Suprapubic skin (tissue), 4 donors: ENCODE measurements at regions not wholly inside any gene's neighbourhood (a gene's known extent, or its start where the extent isn't known, plus 50 kb on each side); places are given as distances from the start of the nearest gene placed in this dataset.

Experiments
- DNase-seq, 2 donors: peaks; one replicate each; pipeline ENCODE4 v3.0.0-alpha.2; 2019; ENCODE audit warnings: low spot score in 2 of 2
- H3K27ac ChIP-seq: fragments of 200-600 bp; sonication (generic); one replicate; pipeline ENCODE4 v1.5.1; 2019
- H3K27me3 ChIP-seq: fragments of 200-600 bp; sonication (generic); one replicate; pipeline ENCODE4 v1.5.1; 2019
- H3K36me3 ChIP-seq: fragments of 200-600 bp; sonication (generic); one replicate; pipeline ENCODE4 v1.5.1; 2019
- H3K4me1 ChIP-seq: fragments of 200-600 bp; sonication (generic); one replicate; pipeline ENCODE4 v1.5.1; 2019
- H3K4me3 ChIP-seq: fragments of 200-600 bp; sonication (generic); one replicate; pipeline ENCODE4 v1.5.1; 2019; ENCODE audit warnings: mild to moderate bottlenecking
- H3K9me3 ChIP-seq: fragments of 200-600 bp; sonication (generic); one replicate; pipeline ENCODE4 v1.5.1; 2019
- EP300 ChIP-seq: sonication (generic); formaldehyde crosslinking; IDR thresholded peaks from one replicate; pipeline ENCODE4 v1.6.1; 2017; ENCODE audit warnings: antibody characterized with exemption
- POLR2A ChIP-seq, 2 donors: fragments of 450-650 bp; IDR thresholded peaks; one replicate each; pipeline ENCODE4 v1.6.1; 2017; ENCODE audit warnings: antibody characterized with exemption in 2 of 2, mild to moderate bottlenecking in 2 of 2, moderate library complexity in 2 of 2
- POLR2AphosphoS5 ChIP-seq, 3 donors: sonication (generic); formaldehyde crosslinking; IDR thresholded peaks; one replicate each; pipeline ENCODE4 v1.6.1; 2017; ENCODE audit warnings: antibody characterized with exemption in 3 of 3
- WGBS: methylation state at CpG from one replicate; pipeline ENCODE4 v1.1.5; 2018; 5-methylcytosine and 5-hydroxymethylcytosine counted together
- TF ChIP-seq, protein P1 (sequence below), 2 donors: fragments of 200-600 bp in 1 of 2; fragments of 450-650 bp in 1 of 2; sonication (generic) in 1 of 2; IDR thresholded peaks; one replicate each; pipeline ENCODE4 v1.5.1; 2016 to 2019; ENCODE audit warnings: antibody characterized with exemption in 2 of 2, mild to moderate bottlenecking in 1 of 2, moderate library complexity in 1 of 2

- H3K4me1 ChIP-seq, result no peaks in the 10 kb centered on the region
- no peaks in the 10 kb centered on the region for H3K27me3 ChIP-seq
- no peaks in the 10 kb centered on the region for H3K36me3 ChIP-seq
- H3K27ac ChIP-seq, result no peak overlapping the region
- TF ChIP-seq EP300 (no peak), POLR2A (IDR thresholded peaks at IDR 0.05) (no peak), POLR2AphosphoS5 (IDR thresholded peaks at IDR 0.05) (no peak)
- TF ChIP-seq, protein P1, sequence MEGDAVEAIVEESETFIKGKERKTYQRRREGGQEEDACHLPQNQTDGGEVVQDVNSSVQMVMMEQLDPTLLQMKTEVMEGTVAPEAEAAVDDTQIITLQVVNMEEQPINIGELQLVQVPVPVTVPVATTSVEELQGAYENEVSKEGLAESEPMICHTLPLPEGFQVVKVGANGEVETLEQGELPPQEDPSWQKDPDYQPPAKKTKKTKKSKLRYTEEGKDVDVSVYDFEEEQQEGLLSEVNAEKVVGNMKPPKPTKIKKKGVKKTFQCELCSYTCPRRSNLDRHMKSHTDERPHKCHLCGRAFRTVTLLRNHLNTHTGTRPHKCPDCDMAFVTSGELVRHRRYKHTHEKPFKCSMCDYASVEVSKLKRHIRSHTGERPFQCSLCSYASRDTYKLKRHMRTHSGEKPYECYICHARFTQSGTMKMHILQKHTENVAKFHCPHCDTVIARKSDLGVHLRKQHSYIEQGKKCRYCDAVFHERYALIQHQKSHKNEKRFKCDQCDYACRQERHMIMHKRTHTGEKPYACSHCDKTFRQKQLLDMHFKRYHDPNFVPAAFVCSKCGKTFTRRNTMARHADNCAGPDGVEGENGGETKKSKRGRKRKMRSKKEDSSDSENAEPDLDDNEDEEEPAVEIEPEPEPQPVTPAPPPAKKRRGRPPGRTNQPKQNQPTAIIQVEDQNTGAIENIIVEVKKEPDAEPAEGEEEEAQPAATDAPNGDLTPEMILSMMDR (IDR thresholded peaks at IDR 0.05), result no peak
- DNase-seq, result no peak
- H3K4me3 ChIP-seq, result no peak overlapping the region
- 80% methylated on average over 5 of the region's 5 CpGs for WGBS
- H3K9me3 ChIP-seq, result no peaks in the 10 kb centered on the region
These were observed 311.3 kb downstream of the BMP2 start for GRCh38 chr20:7078804-7079203.

GRCh38 chr20:7080472-7080871 lies 313.0 kb downstream of the BMP2 start:
- no peak for TF ChIP-seq EP300
- TF ChIP-seq, protein P1 (IDR thresholded peaks at IDR 0.05), result no peak
- TF ChIP-seq POLR2A (IDR thresholded peaks at IDR 0.05), result no peak
- no peak for TF ChIP-seq POLR2AphosphoS5 (IDR thresholded peaks at IDR 0.05)
- no peak for DNase-seq
- Histone ChIP-seq H3K36me3 (no peaks in the 10 kb centered on the region), H3K27me3 (no peaks in the 10 kb centered on the region), H3K9me3 (no peaks in the 10 kb centered on the region), H3K27ac (no peak overlapping the region), H3K4me1 (no peaks in the 10 kb centered on the region), H3K4me3 (no peak overlapping the region)
- 89% methylated on average over 3 of the region's 3 CpGs for WGBS

- H3K27me3 ChIP-seq, result no peaks in the 10 kb centered on the region
- no peaks in the 10 kb centered on the region for H3K9me3 ChIP-seq
- H3K36me3 ChIP-seq, result no peaks in the 10 kb centered on the region
- 63% methylated on average over 1 of the region's 1 CpG for WGBS
- DNase-seq, result no peak
- H3K4me3 ChIP-seq, result no peak overlapping the region
- H3K4me1 ChIP-seq, result no peaks in the 10 kb centered on the region
- no peak overlapping the region for H3K27ac ChIP-seq
- TF ChIP-seq, protein P1 (IDR thresholded peaks at IDR 0.05), result no peak
- TF ChIP-seq POLR2A (IDR thresholded peaks at IDR 0.05), result no peak
- TF ChIP-seq EP300, result no peak
- TF ChIP-seq POLR2AphosphoS5 (IDR thresholded peaks at IDR 0.05), result no peak
These were observed 318.0 kb downstream of the BMP2 start for GRCh38 chr20:7085467-7085866.

- Histone ChIP-seq H3K27ac (no peak overlapping the region), H3K36me3 (no peaks in the 10 kb centered on the region), H3K4me1 (no peaks in the 10 kb centered on the region), H3K4me3 (no peak overlapping the region), H3K27me3 (no peaks in the 10 kb centered on the region), H3K9me3 (no peaks in the 10 kb centered on the region)
- 90% methylated on average over 1 of the region's 1 CpG for WGBS
- TF ChIP-seq EP300, result no peak
- TF ChIP-seq POLR2AphosphoS5 (IDR thresholded peaks at IDR 0.05), result no peak
- TF ChIP-seq, protein P1 (IDR thresholded peaks at IDR 0.05), result no peak
- TF ChIP-seq POLR2A (IDR thresholded peaks at IDR 0.05), result no peak
- DNase-seq, result no peak
These were observed 320.3 kb downstream of the BMP2 start for GRCh38 chr20:7087803-7088202.

GRCh38 chr20:7090001-7090400 lies 322.5 kb downstream of the BMP2 start:
- H3K27ac ChIP-seq, result no peak overlapping the region
- no peaks in the 10 kb centered on the region for H3K27me3 ChIP-seq
- no peak for TF ChIP-seq POLR2AphosphoS5 (IDR thresholded peaks at IDR 0.05)
- H3K4me1 ChIP-seq, result no peaks in the 10 kb centered on the region
- no peak overlapping the region for H3K4me3 ChIP-seq
- DNase-seq, result no peak
- no peaks in the 10 kb centered on the region for H3K9me3 ChIP-seq
- no peaks in the 10 kb centered on the region for H3K36me3 ChIP-seq

GRCh38 chr20:7090811-7091210 lies 323.3 kb downstream of the BMP2 start:
- no peak for DNase-seq
- no peaks in the 10 kb centered on the region for H3K4me1 ChIP-seq
- 43% methylated on average over 4 of the region's 4 CpGs for WGBS

More at GRCh38 chr20:7090811-7091210, 323.3 kb downstream of the BMP2 start:
- TF ChIP-seq, protein P1 (IDR thresholded peaks at IDR 0.05), result no peak
- TF ChIP-seq POLR2A (IDR thresholded peaks at IDR 0.05), result no peak
- Histone ChIP-seq H3K27me3 (no peaks in the 10 kb centered on the region), H3K36me3 (no peaks in the 10 kb centered on the region), H3K9me3 (no peaks in the 10 kb centered on the region), H3K4me3 (no peak overlapping the region), H3K27ac (no peak overlapping the region)
